ENCODE measurements at regions not wholly inside any gene's neighbourhood (a gene's known extent, or its start where the extent isn't known, plus 50 kb on each side); places are given as distances from the start of the nearest gene placed in this dataset.

DNA sequence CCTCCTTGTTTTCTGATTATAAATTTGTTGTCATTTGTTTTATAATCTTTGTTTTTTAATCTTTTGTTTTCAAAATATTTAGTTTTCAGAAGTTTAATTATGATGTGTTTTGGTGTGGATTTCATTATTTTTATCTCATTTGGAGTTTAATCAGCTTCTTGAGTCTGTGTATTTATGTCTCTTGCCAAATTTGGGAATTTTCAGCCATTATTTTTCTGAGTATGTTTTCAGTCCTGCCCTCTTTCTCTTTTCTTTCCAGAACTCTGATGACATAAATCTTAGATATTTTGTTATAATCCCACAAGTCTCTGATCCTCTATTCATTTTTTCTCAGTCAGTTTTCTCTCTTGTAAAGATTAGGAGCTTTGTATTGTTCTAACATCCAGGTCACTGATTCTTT is 89.8 kb downstream of the RHOU start:
- H3K27ac ChIP-seq: no peak overlapping the region
- TF ChIP-seq ZFX (IDR thresholded peaks at IDR 0.05): no peak
- TF ChIP-seq, protein P1, sequence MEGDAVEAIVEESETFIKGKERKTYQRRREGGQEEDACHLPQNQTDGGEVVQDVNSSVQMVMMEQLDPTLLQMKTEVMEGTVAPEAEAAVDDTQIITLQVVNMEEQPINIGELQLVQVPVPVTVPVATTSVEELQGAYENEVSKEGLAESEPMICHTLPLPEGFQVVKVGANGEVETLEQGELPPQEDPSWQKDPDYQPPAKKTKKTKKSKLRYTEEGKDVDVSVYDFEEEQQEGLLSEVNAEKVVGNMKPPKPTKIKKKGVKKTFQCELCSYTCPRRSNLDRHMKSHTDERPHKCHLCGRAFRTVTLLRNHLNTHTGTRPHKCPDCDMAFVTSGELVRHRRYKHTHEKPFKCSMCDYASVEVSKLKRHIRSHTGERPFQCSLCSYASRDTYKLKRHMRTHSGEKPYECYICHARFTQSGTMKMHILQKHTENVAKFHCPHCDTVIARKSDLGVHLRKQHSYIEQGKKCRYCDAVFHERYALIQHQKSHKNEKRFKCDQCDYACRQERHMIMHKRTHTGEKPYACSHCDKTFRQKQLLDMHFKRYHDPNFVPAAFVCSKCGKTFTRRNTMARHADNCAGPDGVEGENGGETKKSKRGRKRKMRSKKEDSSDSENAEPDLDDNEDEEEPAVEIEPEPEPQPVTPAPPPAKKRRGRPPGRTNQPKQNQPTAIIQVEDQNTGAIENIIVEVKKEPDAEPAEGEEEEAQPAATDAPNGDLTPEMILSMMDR (conservative IDR thresholded peaks at IDR 0.05): no peak

DNA sequence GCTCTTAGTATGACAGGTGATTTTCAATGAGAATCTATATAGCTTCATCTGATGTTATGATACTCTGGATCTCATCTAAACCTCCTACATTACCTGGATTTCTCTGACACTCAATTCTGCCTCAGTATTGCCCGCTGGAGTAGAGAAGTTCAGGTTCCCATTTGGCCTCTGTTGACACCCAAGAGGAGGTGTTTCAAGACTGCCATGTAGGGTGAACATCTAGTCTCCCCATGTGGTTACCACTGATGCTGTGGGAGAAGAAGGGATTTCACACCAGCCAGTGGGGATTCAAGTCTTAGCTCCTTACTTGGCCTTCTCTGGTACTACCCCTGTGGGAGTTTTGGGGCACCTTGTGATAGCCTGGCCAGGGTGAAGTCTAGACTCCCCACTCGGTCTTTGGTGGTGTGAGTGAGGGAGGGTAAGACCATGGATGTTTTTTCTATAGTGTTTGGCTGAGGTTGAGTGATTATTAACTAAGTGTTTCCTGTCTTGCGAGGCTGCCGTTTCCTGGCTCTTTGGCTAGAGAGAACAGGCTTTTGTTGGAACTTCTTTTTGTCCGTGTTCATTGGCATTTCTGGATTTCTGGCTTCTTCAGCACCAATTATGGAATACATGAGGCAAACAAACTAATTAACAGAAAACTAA is 90.7 kb downstream of the RHOU start:
- no peak overlapping the region for H3K27ac ChIP-seq
- TF ChIP-seq, protein P1 (conservative IDR thresholded peaks at IDR 0.05): no peak
- no peak for TF ChIP-seq ZFX (IDR thresholded peaks at IDR 0.05)

DNA sequence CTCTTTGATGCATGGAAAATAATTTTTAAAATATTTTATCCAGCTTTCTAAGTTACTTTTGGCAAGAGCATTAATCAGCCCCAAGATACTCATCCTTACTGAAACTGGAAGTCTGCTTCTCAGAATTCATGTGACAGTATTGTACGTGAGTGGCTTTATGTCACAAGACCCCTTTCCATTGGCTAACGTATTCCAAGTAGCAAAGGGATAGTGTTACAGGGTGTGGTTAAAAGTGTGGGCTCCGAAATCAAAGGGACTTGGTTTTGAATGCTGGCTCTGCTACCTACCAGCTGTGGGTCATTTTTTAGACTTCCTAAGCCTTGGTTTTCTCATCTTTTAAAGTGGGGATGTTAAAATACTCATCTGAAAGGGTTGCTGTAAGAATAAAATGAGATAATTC is 91.7 kb downstream of the RHOU start:
- no peak overlapping the region for H3K27ac ChIP-seq
- TF ChIP-seq ZFX (IDR thresholded peaks at IDR 0.05): no peak
- TF ChIP-seq, protein P1 (conservative IDR thresholded peaks at IDR 0.05): no peak

DNA sequence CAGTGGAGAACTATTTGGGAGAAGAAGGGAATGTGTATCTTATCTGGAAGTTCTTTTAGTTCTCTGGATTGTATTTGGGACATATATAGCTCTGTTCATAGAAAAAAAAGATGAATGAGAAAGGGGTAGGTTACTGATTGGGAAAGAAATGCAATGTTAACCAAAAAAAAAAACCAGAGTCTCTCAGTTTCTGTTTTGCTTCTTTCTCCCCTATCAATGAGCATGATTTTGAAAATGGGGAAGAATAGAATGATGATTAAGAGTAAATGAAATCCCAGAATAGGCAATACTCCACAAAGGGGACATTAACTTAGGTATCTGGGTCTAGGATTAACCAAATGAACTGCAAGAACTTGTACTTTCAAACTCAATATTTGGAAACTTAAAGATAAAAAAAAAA is 92.9 kb downstream of the RHOU start:
- no peak for TF ChIP-seq ZFX (IDR thresholded peaks at IDR 0.05)
- TF ChIP-seq, protein P1 (conservative IDR thresholded peaks at IDR 0.05): no peak
- H3K27ac ChIP-seq: no peak overlapping the region

DNA sequence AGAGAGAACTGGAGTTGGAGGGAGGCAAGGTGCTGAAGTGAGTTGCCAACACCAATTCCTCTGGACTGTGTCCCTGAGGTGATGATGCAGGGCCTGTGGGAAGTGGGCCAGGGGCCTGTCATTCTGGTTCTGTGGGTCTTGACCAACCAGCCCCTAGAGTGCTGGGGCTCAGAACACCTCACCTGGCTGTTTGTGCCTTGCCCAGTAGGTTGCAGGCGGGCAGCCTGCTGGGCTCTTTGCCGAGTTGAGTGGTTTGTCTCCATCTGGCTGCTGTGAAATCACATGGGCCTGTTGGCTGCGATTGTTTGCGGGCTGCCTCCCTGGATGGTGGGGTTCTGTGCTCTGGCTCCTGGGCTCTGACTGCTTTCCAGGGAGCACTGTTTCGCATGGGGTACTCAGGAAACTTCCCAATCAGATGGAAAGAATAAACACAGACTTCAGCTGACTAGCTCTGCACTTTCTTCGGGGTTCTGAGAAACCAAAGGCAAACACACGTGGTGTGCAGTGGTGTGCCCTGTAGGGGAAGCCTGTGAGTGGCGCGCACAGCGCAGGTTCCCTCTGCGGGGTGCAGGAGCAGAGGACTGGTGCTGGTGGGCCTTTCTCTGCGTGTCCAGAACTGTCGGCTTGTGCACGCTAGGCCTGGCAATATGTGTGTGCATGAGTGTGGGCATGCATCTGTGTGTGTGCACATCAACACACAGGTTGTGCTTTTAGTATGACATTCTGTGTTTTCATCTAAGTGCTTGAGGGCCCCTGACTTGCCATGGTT is 95.1 kb downstream of the RHOU start:
- H3K27ac ChIP-seq: peak overlapping the region; percentile 67

DNA sequence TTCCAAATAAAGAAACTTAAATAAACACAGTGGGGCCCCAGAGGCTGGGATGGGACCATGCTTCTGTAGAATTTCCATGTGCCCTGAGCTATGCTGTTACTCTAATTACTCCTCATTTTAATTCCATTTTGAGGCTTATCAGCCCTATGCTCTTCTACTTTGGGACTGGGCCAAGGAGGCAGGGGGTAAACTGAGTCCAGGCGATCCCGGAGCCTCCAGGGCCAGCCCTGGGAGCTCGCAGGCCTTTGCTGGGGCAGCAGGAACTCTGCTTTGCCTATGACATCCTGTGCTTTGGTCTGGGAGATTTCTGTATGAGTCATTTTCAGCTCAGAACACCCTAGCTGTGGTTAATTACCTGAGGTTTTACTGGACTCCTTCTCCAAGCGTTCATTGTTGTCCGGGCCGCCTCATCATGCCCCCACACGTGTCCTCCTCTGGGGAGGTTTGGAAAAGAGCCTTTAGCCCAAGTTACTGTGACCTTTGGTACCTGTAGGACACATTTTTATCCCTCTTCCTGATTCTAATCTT is 95.7 kb downstream of the RHOU start:
- H3K27ac ChIP-seq: peak overlapping the region; percentile 67
- TF ChIP-seq, protein P1 (conservative IDR thresholded peaks at IDR 0.05): no peak
- no peak; the same call in 1 of the 2 replicates for TF ChIP-seq ZFX (IDR thresholded peaks at IDR 0.05)

More for the DNA sequence above, 95.1 kb downstream of the RHOU start:
- TF ChIP-seq ZFX (IDR thresholded peaks at IDR 0.05): peak; percentile 48; the same call in 1 of the 2 replicates
- TF ChIP-seq, protein P1 (conservative IDR thresholded peaks at IDR 0.05): no peak

Data from C4-2B (cell line).